NOMO-1 (cell line): ENCODE measurements at regions not wholly inside any gene's neighbourhood (a gene's known extent, or its start where the extent isn't known, plus 50 kb on each side); places are given as distances from the start of the nearest gene placed in this dataset.
A peak's percentile ranks its signal among the peaks of the same experiment; 100 is the strongest.

Source experiments
- DNase-seq, 2 experiments: peaks; one replicate each; lab custom pipeline; 2025; ENCODE audit not compliant: unreplicated experiment in 2 of 2; lab: John Stamatoyannopoulos, UW

DNA sequence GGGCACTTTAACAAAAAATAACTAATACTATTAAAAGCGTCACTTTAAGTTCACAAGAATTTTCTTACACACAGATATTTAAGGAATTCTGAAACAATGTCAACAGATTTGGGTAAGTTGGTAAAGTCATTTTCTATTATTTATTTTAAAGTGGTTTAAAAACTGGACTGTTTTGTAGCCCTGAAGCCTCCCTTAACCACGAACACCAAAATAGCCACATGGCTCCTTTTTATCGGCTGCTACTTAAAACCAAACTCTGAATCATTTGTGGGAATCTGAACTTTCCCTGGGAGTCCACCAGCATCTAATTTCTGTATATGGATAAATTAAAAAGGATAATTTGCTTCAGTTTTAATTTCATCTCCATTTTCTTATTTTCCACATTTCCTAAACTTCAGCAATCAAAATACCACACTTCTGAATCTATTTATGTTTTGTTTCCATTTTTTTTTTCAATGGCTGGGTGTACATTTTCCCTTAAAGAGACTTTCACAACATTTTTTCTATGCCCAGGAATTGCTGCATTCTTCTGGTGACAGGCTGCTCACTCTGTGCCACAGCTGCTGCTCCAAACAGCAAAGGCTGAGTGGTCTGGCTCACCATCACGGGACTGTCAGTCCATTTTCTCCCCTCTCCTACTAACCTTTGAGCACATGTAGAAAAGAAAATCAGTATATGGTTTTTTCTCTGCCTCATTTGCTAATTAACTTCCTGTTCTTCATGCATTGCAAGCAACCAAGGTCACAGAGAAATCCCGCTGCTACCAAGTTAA lies 255.5 kb upstream of the KCNJ16 start:
- no peak for DNase-seq

DNA sequence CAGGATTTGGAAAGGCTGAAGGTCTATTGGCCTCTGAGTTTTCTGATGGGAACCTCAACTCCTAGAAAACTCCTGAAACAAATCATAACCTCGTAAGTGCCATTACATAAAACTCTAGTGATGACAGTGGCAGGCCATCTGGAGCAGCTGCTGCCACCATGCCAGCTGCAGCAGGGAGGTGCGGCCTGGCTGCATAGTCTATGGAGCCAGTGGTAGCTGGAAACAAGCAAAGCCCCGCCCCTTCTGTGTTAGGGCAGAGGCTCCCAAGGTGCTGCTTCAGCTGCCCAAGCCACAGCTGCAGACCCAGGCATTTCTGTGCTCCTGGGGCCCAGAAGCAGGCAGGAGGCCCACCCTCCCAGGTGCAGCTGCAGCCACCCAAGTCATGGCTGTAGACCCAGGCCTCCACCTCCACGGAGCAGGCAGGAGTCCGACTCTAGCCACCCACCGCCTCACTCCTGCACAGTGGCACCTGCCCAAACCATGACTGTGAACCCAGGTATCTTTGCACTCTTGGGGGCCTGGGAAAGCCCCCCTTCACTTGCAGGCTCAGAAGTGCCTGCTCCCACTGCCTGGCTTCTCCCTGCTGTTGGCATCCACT lies 254.1 kb upstream of the KCNJ16 start:
- DNase-seq: no peak

DNA sequence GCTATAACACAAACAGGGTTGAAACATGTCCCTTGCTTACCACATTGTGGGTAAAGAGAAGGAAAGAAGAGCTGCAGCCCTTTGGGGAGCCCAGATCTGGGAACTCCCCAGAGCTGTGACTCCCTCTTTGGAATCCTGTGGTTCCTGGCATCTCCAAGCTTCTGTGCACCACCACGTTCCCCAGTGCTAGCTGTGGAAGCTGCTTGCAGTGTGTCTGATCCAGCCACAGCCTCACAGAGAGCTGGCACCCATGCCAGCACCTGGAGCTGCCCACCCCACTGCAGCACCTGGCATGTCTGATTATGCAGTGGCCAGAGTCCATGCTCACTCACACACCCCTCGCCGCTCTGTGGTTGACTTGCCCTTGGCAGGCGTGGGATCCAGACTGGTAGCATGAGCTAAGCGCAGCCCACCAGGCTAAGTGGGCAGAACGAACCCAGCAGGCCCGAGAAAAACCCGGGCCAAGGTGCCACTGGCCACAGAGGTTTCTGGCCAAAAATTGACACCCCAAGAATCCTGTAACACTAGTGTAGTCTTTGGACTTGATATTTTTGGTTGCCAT lies 252.6 kb upstream of the KCNJ16 start:
- no peak for DNase-seq

DNA sequence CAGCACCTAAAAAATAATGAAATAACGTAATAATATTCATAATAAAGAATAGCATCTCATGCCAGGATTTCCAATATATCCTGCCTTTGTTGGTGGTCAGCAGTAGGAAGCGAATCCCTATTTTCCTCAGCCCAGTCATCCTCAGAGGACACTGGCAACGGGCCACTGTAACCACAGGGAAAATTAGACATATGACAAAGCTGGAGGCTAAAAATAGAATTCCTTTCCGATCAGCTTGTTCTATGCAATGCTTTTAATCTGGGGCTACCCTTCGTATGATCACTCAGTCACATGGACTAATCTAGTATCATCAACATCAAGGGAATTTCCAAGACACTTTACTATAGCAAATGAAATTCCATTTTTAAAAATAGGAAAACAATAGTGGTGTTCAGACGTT lies 246.9 kb upstream of the KCNJ16 start:
- DNase-seq: no peak

DNA sequence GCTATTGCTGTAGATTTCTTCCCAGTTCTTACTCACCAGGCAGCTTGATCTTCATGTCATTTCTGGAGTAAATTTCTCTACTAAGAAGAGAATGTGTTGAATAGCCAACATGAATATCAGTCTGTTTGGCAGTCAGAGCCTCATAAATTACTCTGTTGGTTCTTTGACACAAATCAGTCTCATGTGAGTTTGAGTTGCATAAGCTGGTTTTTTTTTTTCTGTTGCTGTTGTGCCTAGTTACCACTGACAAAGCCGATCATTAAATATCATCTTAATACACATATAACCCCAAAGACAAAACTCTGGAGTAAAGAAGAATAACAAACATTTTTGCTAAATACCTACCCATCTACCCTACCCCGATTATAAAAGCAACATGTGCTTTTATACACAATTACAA lies 240.5 kb upstream of the KCNJ16 start:
- no peak for DNase-seq

DNA sequence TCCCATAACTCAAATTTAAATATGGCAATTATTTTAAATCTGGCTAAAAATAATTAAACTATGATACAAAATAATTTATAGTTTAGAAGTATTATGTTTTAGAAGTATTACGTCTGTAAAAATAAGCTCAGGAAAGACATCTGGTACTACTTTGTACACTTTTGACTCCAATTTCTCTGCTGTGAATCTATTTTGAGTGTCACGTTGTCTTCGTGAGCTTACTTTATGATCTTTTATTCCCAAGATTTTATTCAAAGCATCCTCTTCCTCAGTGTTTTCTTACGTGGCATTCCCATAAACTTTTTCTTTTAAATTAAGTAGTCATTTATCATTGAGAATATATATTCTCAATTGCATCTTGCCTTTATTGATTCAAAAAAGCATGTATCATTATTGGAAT lies 223.3 kb upstream of the KCNJ16 start:
- DNase-seq: no peak

DNA sequence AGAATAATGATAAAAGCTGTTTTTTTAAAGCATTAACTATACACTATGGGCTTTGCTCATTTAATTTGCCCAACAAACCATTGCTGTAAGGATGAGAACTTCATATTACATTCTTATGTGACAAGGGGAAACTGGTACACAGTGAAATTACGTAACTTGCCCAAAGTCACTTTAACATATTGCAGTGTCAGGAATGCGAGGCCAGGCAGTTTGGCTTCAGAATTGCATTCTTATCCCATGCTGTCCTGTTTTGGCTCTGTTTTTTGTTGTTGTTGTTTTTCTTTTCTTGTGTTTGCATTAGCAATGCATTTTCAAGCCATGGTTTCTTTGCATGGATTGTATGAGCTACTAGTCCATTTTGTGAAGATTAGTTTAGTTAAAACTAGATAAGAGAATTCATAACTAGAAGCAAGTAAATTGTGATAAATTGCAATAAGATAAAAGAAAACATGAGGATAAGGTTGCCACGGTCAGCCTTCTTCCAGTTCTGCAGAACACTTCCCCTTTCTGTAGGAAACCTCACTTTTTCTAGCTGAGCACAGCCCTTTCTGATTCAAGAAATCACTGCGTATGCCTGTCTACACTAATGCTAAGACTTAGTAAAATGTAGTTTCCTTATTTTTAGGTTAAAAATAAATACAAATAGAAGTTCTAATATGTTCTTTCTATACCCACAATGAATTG lies 221.3 kb upstream of the KCNJ16 start:
- DNase-seq: peak; percentile 11 to 61

DNA sequence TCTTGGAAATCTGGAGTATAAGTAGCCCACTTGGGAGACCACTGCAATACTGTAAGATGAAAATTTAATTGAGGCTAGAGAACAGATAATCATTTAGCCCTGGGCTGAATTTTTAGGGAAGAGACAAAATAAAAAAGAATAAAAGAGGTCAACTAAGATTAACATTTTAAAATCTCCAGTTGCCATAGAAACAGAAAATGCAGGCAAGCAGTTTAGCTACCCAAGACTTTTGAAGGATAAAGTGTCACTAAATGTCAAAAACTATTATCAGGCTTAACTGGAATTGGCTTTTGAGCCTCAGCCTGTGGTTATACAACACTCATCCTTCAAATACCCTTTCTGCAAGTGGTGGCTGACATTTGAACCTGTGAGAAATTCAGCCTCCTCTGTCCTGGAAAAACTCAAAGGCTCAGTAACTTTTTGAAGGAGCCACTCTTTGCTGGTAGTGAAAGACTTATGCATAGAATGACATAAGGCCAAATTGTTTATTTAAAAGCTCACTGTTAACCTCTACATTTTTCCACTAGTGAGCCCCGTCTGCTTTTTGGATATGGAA lies 220.7 kb upstream of the KCNJ16 start:
- no peak for DNase-seq

DNA sequence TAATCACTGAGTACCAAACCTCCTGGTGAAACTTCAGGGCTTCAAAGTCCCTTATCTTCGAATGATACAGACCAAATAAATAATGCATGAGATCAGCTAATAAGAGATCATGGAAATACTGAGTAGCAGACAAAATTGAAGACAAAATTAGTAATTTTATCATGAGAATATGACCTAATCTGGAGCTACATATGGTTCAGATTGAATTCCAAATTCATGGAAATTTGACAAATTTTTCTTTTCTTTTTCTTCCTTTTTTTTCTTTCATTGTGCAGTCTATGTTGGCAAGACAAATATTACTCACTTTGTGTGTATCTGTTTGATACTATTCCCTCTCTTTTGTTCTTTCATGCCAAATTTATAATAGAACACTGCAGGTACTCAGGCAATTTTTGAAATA lies 218.1 kb upstream of the KCNJ16 start:
- DNase-seq: no peak

DNA sequence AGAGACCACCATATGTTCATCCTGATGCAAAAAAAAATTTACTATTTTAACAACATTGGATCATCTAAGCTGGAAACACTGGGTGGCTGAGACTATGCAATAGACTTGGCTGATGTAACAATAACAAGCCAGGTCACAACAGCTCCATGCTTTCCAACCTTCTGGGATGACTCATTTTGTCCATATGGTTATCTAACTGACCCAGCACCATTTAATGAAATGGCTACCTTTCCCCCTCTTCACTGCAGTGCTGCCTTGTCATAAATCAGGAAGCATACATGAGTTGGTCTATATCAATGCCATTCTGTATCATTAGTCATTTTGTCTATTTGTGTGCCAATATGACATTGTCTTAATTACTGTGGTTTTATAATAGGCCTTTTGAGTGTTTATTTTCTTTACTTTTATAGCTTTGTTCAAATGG lies 217.6 kb upstream of the KCNJ16 start:
- peak in 1 of 2 experiments; percentile 10 for DNase-seq

DNA sequence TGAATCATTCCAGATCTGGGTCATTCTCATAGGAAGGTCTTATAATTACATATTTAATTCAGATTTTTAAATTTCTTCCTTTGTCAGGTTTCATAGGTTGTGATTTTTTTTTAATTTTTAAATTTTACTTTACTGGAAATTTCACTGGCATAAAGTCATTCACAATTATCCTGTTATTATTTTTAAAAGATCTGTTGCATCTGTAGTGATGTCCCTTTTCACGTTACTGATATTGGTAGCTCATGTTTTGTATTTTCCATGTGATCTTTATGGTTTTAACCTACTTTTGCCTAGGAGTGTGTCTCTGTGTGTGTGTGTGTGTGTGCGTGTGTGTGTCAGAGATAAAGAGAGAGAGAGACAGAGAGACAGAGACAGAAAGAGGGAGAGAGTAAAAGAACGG lies 216.6 kb upstream of the KCNJ16 start:
- no peak for DNase-seq

DNA sequence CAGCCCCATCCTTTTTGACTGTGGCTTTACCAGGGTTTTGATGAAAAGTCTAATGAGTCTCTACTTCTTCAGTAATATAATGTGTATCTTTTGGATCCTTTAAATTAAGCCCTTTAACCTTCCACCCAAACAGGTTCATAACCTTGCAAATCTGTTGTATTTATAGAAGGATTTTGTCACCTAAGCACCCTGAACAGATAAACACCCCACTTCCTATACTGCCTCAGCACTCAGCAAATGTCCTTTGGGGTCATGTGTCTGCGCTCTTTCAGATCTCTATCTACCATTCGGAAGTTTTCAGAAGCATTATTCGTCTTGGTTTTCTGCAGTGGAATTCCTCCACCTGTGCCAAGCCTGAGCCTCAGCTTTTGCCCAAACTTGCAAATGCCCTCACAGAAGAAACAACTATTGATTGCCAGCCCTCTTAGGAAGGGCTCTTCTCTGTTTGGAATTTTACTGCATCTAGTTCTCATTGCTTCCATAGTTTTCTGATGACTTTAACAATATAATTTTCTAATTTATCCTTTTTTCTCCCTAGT lies 214.8 kb upstream of the KCNJ16 start:
- DNase-seq: no peak

DNA sequence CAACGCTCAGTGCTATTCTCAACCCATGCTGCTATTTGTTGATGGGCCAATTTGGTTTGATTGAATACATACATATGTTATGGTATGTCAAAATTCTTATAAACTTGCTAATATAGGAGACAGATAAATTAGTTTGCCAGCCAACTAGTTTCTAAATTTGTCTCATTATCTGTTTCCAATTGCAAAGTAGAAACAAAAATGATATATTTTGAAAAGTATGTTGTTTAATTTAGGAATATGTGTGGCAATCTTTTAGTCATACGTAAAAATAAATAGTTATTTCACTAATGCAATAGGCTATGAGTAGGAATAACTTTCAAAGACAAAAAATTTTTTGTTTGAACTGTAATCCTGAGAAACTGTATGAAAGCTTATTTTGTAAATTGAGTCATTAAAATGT lies 210.6 kb upstream of the KCNJ16 start:
- no peak for DNase-seq

DNA sequence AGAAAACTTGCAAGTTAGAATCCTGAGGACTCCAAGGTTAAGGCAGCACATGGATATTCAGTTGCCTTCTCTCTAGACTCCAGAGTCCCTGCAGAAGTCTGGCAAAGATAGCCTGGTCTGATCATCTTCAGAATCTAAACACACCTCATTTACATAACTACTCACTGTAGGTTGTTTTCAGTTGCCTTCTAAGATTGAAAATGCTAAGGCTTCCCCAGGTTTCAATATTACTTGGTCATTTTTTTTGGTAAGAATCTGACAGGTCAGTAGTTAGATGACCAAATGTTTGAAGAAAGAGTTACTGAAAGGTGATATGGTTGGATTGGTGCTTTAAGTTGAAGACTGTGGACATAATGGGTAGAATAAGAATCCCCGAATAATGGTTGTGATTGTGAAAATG lies 205.4 kb upstream of the KCNJ16 start:
- no peak for DNase-seq

DNA sequence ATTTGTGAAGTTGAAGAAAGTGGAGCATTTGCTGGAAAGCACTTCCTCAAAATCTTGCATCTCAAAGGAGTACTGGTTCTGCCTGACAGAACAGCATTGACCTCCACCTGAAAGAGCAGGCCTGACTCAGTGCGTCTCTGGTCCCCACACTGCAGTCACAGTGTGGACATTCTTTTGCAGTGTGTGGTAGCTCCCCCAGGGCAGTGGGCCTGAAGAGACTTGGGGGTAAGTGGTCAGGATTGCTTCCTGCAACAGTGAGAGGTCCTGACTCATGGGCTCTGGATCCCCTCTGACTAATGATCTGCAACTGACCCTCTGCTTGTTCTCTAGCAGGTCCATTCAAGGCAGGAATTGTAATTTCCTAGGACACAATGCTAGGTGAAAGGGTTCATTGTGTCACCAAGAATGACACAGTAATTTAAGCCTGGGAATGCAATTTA lies 204.9 kb upstream of the KCNJ16 start:
- DNase-seq: no peak

DNA sequence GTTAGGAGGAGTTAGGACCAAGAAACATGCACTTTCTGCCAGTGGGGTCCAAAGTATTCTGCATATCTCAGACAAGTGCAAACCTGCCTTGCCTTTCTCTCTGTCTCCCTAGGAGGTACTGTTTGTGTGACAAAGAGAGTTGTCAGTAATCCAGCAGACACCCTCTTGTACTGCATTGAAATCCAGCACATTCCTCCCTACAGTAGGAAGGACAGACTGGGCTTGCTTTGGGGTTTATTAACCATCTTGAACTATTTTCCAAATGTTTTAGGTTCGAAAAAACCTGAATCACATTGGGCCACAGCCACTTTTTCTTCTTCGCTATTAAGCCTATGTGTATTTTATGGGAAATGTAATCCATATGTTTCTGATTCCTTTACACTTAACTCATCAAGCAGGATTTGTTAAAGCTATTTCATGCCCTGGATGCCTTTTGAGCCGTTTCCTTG lies 204.2 kb upstream of the KCNJ16 start:
- DNase-seq: no peak

DNA sequence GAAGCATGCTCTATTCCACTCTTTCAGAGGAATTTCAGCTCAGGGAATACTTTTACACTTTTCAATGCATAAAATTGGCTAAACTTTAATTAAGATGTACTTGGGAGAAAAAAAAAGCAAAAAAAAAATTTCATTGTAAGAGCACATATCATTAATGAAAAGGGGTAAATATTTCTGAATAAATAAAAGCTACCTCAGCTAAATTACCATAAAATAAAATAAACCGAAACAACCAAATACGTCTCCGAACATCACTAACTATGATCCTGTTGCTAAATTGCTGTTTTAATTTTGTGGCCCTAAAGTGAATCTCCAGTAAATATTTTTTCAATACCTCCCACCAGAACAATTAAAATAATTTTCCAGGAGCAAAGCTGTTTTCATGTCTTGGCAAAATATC lies 203.7 kb upstream of the KCNJ16 start:
- DNase-seq: no peak

DNA sequence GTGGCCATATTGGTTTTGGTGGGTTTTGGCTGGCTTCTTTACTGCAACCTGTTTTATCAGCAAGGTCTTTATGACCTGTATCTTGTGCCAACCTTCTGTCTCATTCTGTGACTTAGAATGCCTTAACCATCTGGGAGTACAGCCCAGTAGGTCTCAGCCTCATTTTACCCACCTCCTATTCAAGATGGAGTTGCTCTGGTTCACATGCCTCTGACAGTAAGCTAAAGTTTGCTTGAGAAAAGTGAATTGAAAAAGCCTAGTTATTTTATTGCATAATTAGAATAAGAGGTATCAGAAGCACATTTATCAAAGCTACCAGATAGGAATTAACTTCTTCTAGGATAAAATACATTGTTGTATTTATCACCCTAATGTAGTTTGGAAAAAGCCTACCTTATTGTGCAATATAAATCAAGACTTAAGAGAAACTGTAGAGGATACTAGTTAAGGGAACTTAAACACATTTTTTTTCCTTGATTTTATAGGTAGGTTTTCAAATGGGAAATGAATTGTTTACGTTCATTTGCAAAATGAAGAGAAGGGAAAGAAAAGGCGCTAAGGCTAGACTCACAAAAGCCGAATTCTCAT lies 202.3 kb upstream of the KCNJ16 start:
- DNase-seq: no peak

DNA sequence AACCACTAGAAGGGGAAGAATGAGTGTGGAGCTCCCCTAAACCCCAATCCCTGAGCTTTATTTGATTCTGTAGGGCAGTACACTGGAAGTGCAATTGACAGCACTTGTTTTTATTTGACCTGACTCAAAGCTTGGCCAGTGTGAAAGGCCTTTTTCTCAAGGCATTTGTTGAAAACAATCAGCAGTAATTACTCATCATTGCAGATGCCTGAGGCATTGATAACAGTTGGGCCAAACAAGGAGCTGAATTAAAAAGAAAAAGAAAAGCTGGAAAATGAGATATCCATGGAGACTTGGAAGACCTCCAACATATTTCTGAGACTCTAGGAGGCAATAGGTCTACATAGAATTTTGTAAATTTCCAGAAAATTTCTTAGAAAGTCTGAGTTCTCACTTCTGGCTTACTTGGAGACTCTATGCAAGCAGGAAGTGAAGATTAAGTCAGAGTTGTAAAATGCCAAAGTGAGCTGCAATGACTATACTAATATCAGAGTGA lies 200.8 kb upstream of the KCNJ16 start:
- peak in 1 of 2 experiments; percentile 9 for DNase-seq

DNA sequence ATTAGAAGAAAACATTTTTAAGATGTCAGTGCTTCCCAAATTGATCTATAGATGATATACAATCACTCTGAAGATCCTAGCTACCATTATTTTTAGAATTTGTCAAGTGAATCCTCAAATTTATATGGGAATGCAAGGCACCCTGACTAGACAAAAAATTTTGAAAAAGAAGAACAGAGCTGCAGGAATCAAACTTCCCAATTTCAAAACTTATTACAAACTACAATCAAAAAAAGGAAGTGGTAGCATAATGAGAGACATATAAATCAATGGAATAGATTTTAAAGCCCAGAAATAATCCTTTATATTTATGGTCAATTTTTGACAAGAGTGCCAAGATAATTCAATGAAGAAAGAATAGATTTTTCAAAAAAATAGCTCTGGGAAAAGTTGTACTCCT lies 198.3 kb upstream of the KCNJ16 start:
- peak; percentile 21 to 63 for DNase-seq
